ENCODE measurements at regions not wholly inside any gene's neighbourhood (a gene's known extent, or its start where the extent isn't known, plus 50 kb on each side); places are given as distances from the start of the nearest gene placed in this dataset.

DNA sequence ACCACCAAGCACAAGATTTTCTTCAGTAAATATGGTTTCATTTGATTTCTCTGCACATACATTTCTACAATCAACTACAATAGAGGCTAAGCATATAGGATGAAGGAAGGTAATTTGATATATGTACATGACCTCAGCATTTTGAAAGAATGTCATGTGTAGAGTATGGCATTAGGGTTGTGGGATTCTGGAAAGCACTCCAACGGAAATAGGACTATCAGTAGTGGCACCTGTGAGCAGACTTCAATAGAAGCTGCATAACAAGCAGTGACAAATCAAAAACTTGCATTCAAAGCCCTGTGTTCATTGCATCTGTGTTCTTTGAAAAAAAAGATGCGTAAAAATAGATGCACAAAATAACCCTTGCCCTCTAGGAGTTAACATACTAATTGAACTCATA lies 57.5 kb upstream of the EYA4 start:
- no peak for TF ChIP-seq POLR2A (IDR thresholded peaks at IDR 0.05)
- TF ChIP-seq, protein P1, sequence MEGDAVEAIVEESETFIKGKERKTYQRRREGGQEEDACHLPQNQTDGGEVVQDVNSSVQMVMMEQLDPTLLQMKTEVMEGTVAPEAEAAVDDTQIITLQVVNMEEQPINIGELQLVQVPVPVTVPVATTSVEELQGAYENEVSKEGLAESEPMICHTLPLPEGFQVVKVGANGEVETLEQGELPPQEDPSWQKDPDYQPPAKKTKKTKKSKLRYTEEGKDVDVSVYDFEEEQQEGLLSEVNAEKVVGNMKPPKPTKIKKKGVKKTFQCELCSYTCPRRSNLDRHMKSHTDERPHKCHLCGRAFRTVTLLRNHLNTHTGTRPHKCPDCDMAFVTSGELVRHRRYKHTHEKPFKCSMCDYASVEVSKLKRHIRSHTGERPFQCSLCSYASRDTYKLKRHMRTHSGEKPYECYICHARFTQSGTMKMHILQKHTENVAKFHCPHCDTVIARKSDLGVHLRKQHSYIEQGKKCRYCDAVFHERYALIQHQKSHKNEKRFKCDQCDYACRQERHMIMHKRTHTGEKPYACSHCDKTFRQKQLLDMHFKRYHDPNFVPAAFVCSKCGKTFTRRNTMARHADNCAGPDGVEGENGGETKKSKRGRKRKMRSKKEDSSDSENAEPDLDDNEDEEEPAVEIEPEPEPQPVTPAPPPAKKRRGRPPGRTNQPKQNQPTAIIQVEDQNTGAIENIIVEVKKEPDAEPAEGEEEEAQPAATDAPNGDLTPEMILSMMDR (IDR thresholded peaks at IDR 0.05): no peak
